ENCODE measurements at regions not wholly inside any gene's neighbourhood (a gene's known extent, or its start where the extent isn't known, plus 50 kb on each side); places are given as distances from the start of the nearest gene placed in this dataset.

- intact Hi-C loops (cut with DNase I) = no loop called here
- TF ChIP-seq CTCF (IDR thresholded peaks at IDR 0.05) (no peak), POLR2A (IDR thresholded peaks at IDR 0.05) (no peak), EP300 (IDR thresholded peaks at IDR 0.05) (no peak)
- no peak for DNase-seq
- Histone ChIP-seq H3K27me3 (no peaks in the 10 kb centered on the region), H3K9me3 (no peaks in the 10 kb centered on the region), H3K4me3 (no peak overlapping the region), H3K4me1 (ENCODE audit: insufficient read depth) (no peaks in the 10 kb centered on the region), H3K27ac (no peak overlapping the region), H3K36me3 (no peaks in the 10 kb centered on the region)
- 84 to 96% (median 95%) methylated on average over 3 of the region's 3 CpGs for WGBS, 3 donors
Observed at GRCh38 chr2:145740302-145740701, 1220.4 kb upstream of the ZEB2 start.

- intact Hi-C loops (cut with DNase I) = no loop called here
- no peaks in the 10 kb centered on the region for H3K9me3 ChIP-seq
- no peaks in the 10 kb centered on the region for H3K4me1 ChIP-seq (ENCODE audit: insufficient read depth)
- WGBS, 3 donors = 92 to 94% (median 94%) methylated on average over 1 of the region's 1 CpG
- no peak overlapping the region for H3K4me3 ChIP-seq
- TF ChIP-seq POLR2A (IDR thresholded peaks at IDR 0.05) (no peak), EP300 (IDR thresholded peaks at IDR 0.05) (no peak), CTCF (IDR thresholded peaks at IDR 0.05) (no peak)
- H3K27ac ChIP-seq = no peak overlapping the region
- no peaks in the 10 kb centered on the region for H3K27me3 ChIP-seq
- no peak for DNase-seq
- no peaks in the 10 kb centered on the region for H3K36me3 ChIP-seq
Observed at GRCh38 chr2:145739681-145740080, 1219.8 kb upstream of the ZEB2 start.

- no peak for DNase-seq
- Histone ChIP-seq H3K4me3 (no peak overlapping the region), H3K36me3 (no peaks in the 10 kb centered on the region), H3K9me3 (no peaks in the 10 kb centered on the region), H3K4me1 (ENCODE audit: insufficient read depth) (no peaks in the 10 kb centered on the region), H3K27ac (no peak overlapping the region), H3K27me3 (no peaks in the 10 kb centered on the region)
- intact Hi-C loops (cut with DNase I) = no loop called here
- 87 to 94% (median 87%) methylated on average over 1 of the region's 1 CpG for WGBS, 3 donors
- TF ChIP-seq EP300 (IDR thresholded peaks at IDR 0.05) = no peak
- no peak for TF ChIP-seq CTCF (IDR thresholded peaks at IDR 0.05)
- TF ChIP-seq POLR2A (IDR thresholded peaks at IDR 0.05) = no peak
Observed at GRCh38 chr2:145736871-145737270, 1217.0 kb upstream of the ZEB2 start.

GRCh38 chr2:145731467-145731866 lies 1211.5 kb upstream of the ZEB2 start:
- TF ChIP-seq EP300 (IDR thresholded peaks at IDR 0.05) (no peak), POLR2A (IDR thresholded peaks at IDR 0.05) (no peak), CTCF (IDR thresholded peaks at IDR 0.05) (no peak)
- no peak for DNase-seq
- no peaks in the 10 kb centered on the region for H3K36me3 ChIP-seq
- H3K4me1 ChIP-seq (ENCODE audit: insufficient read depth) = no peaks in the 10 kb centered on the region
- H3K27me3 ChIP-seq = no peaks in the 10 kb centered on the region
- intact Hi-C loops (cut with DNase I) = no loop called here
- 94 to 98% (median 95%) methylated on average over 4 of the region's 4 CpGs for WGBS, 3 donors
- H3K4me3 ChIP-seq = no peak overlapping the region
- no peak overlapping the region for H3K27ac ChIP-seq
- no peaks in the 10 kb centered on the region for H3K9me3 ChIP-seq
